ENCODE measurements at regions not wholly inside any gene's neighbourhood (a gene's known extent, or its start where the extent isn't known, plus 50 kb on each side); places are given as distances from the start of the nearest gene placed in this dataset.

- DNase-seq, result no peak
Observed at GRCh38 chr22:19574247-19574646, 50.0 kb upstream of the CLDN5 start.

GRCh38 chr22:19576460-19577421 lies 52.5 kb upstream of the CLDN5 start:
- peak; percentile 88 for DNase-seq

GRCh38 chr22:19577422-19577966 lies 53.3 kb upstream of the CLDN5 start:
- DNase-seq, result no peak

GRCh38 chr22:19578180-19579004 lies 54.2 kb upstream of the CLDN5 start:
- DNase-seq, result no peak

GRCh38 chr22:19579115-19579811 lies 55.1 kb upstream of the CLDN5 start:
- peak; percentile 21 for DNase-seq

- peak; percentile 67 for DNase-seq
Observed at GRCh38 chr22:19579880-19580279, 55.7 kb upstream of the CLDN5 start.

- DNase-seq, result no peak
Observed at GRCh38 chr22:19580291-19580890, 56.2 kb upstream of the CLDN5 start.

GRCh38 chr22:19582033-19582693 lies 58.0 kb upstream of the CLDN5 start:
- no peak for DNase-seq

- no peak for DNase-seq
Observed at GRCh38 chr22:19586922-19587684, 62.9 kb upstream of the CLDN5 start.

- no peak for DNase-seq
Observed at GRCh38 chr22:19590696-19591095, 66.5 kb upstream of the CLDN5 start.

- DNase-seq, result no peak
Observed at GRCh38 chr22:19591568-19591967, 67.4 kb upstream of the CLDN5 start.

- DNase-seq, result no peak
Observed at GRCh38 chr22:19592464-19592863, 68.3 kb upstream of the CLDN5 start.

GRCh38 chr22:19593991-19594569 lies 69.9 kb upstream of the CLDN5 start:
- DNase-seq, result no peak

GRCh38 chr22:19595532-19595931 lies 71.3 kb upstream of the CLDN5 start:
- no peak for DNase-seq

GRCh38 chr22:19596680-19597398 lies 72.6 kb upstream of the CLDN5 start:
- DNase-seq, result peak; percentile 23

GRCh38 chr22:19597399-19597735 lies 73.2 kb upstream of the CLDN5 start:
- peak; percentile 44 for DNase-seq

GRCh38 chr22:19598054-19598855 lies 74.0 kb upstream of the CLDN5 start:
- DNase-seq, result peak; percentile 18

GRCh38 chr22:19599004-19599403 lies 74.8 kb upstream of the CLDN5 start:
- DNase-seq, result no peak

- no peak for DNase-seq
Observed at GRCh38 chr22:19599626-19600243, 75.5 kb upstream of the CLDN5 start.
